A549 (cell line): ENCODE measurements at regions not wholly inside any gene's neighbourhood (a gene's known extent, or its start where the extent isn't known, plus 50 kb on each side); places are given as distances from the start of the nearest gene placed in this dataset.

Source experiments
- ATAC-seq, 2 experiments: fragments of 200-7000 bp in 1 of 2; fragments of >200 bp in 1 of 2; cut with Nextera tagmentation in 1 of 2; cut with Tn5 transposase in 1 of 2; 3 replicates each; pipeline versions ENCODE4 v1.8.0 to v1.9.1; 2018 to 2020; ENCODE audit warnings: mild to moderate bottlenecking in 1 of 2, moderate library complexity in 1 of 2
- CTCF ChIA-PET: fragments of 300-600 bp; sonication (Branson Sonifier 250); formaldehyde crosslinking; extraction: SDS; loops from one replicate; lab custom pipeline; 2021; ENCODE audit warnings: antibody characterized with exemption, inconsistent platforms; lab: Yijun Ruan, JAX
- POLR2A ChIA-PET: fragments of 350-600 bp; formaldehyde crosslinking; extraction: SDS; loops from one replicate; lab custom pipeline; 2021; ENCODE audit warnings: antibody characterized with exemption, inconsistent platforms; lab: Yijun Ruan, JAX
- DNase-seq, 2 experiments: peaks; one replicate each; pipeline versions ENCODE4 v3.0.0 to v3.0.0-alpha.2; 2011 to 2016; ENCODE audit warnings: low read depth in 1 of 2, low spot score in 1 of 2
- FAIRE-seq: peaks from 2 replicates; lab custom pipeline; 2011; peaks lifted over from hg19 to GRCh38; lab: Jason Lieb, UNC
- H3K27ac ChIP-seq, 2 experiments: fragments of >200 bp; sonication (Bioruptor Twin); formaldehyde crosslinking; 3 replicates each; pipeline ENCODE4 v1.5.1; 2016 to 2017
- H3K4me1 ChIP-seq: fragments of >200 bp; sonication (Bioruptor Twin); formaldehyde crosslinking; 3 replicates; pipeline ENCODE4 v1.6.1; 2016
- H3K4me2 ChIP-seq: fragments of >200 bp; sonication (Bioruptor Twin); formaldehyde crosslinking; 3 replicates; pipeline ENCODE4 v1.6.1; 2016
- H3K4me3 ChIP-seq: fragments of >200 bp; sonication (Bioruptor Twin); formaldehyde crosslinking; 3 replicates; pipeline ENCODE4 v1.5.1; 2016
- H3K9me3 ChIP-seq: fragments of >200 bp; sonication (Bioruptor Twin); formaldehyde crosslinking; 3 replicates; pipeline ENCODE4 v1.6.1; 2016
- BHLHE40 ChIP-seq: IDR thresholded peaks from 2 replicates; pipeline ENCODE4 v1.6.1; 2012; ENCODE audit warnings: low read depth, low read length, inconsistent platforms
- CBX8 ChIP-seq: fragments of 200-600 bp; sonication (generic); IDR thresholded peaks from 2 replicates; pipeline ENCODE4 v1.6.1; 2016
- CHD2 ChIP-seq: fragments of 150-350 bp; IDR thresholded peaks from 2 replicates; pipeline ENCODE4 v1.6.1; 2014; ENCODE audit warnings: low read length; ENCODE audit not compliant: partially characterized antibody
- EHF ChIP-seq: fragments of 250-450 bp; sonication (Bioruptor Pico); IDR thresholded peaks from 2 replicates; pipeline ENCODE4 v1.5.0; 2020; ENCODE audit warnings: mild to moderate bottlenecking
- ESRRA ChIP-seq: fragments of 150-350 bp; IDR thresholded peaks from 2 replicates; pipeline ENCODE4 v1.6.1; 2014; ENCODE audit warnings: mild to moderate bottlenecking, low read length, borderline replicate concordance
- FOXS1 ChIP-seq: fragments of 250-450 bp; sonication (Bioruptor Pico); IDR thresholded peaks from 2 replicates; pipeline ENCODE4 v1.5.0; 2020; ENCODE audit warnings: mild to moderate bottlenecking, moderate library complexity
- MAZ ChIP-seq: fragments of 150-350 bp; IDR thresholded peaks from 2 replicates; pipeline ENCODE4 v1.6.1; 2014; ENCODE audit warnings: antibody characterized with exemption, low read depth, low read length, borderline replicate concordance
- RCOR1 ChIP-seq: fragments of 150-350 bp; IDR thresholded peaks from 2 replicates; pipeline ENCODE4 v1.6.1; 2014; ENCODE audit warnings: antibody characterized with exemption, low read length, low read depth
- ZFP36 ChIP-seq: fragments of 450-650 bp; IDR thresholded peaks from 2 replicates; pipeline ENCODE4 v1.6.1; 2014; ENCODE audit warnings: borderline replicate concordance; ENCODE audit not compliant: partially characterized antibody
- ZSCAN20 ChIP-seq: fragments of 250-450 bp; sonication (Bioruptor Pico); IDR thresholded peaks from 2 replicates; pipeline ENCODE4 v1.8.0; 2022; ENCODE audit warnings: mild to moderate bottlenecking, moderate library complexity
- WGBS: methylation state at CpG from one replicate; pipeline ENCODE4 v1.1.6; 2017; ENCODE audit errors: missing lambda C conversion rate; 5-methylcytosine and 5-hydroxymethylcytosine counted together
- TF ChIP-seq, protein P1 (sequence below): IDR thresholded peaks from 2 replicates; pipeline ENCODE4 v1.6.1; 2012; ENCODE audit warnings: low read depth, borderline replicate concordance

DNA sequence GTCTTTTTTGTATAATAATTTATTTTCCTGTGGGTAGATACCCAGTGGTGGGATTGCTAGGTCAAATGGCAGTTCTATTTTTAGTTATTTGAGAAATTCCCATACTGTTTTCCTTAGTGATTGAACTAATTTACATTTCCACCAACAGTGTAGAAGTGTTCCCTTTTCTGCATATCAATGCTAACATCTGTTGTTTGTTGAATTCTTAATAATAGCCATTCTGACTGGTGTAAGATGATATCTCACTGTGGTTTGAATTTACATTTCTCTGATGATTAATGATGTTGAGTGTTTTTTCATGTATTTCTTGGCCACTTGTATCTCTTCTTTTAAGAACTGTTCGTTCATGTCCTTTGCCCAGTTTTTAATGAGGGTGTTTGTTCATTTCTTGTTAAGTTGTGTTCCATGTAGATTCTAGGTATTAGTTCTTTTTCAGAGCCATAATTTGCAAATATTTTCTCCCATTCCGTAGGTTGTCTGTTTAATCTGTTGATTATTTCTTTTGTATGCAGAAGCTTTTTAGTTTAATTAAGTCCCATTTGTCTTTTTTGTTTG lies 713.3 kb upstream of the EPHA6 start:
- Histone ChIP-seq H3K4me2 (no peak overlapping the region), H3K4me1 (no peaks in the 10 kb centered on the region), H3K4me3 (no peak overlapping the region), H3K27ac (no peak overlapping the region), H3K9me3 (no peaks in the 10 kb centered on the region)
- ChIA-PET POLR2A (no interaction called here), CTCF (no interaction called here)
- no peak for DNase-seq
- no peak for FAIRE-seq
- TF ChIP-seq EHF (CRISPR knock-in tag) (no peak), ESRRA (no peak), CBX8 (no peak), CHD2 (no peak), ZSCAN20 (CRISPR knock-in tag) (no peak), FOXS1 (CRISPR knock-in tag) (no peak), BHLHE40 (no peak)
- TF ChIP-seq, protein P1, sequence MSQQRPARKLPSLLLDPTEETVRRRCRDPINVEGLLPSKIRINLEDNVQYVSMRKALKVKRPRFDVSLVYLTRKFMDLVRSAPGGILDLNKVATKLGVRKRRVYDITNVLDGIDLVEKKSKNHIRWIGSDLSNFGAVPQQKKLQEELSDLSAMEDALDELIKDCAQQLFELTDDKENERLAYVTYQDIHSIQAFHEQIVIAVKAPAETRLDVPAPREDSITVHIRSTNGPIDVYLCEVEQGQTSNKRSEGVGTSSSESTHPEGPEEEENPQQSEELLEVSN, result no peak
- 4% methylated on average over 2 of the region's 2 CpGs for WGBS
- ATAC-seq, result no peak

- no peaks in the 10 kb centered on the region for H3K4me1 ChIP-seq
- no peak overlapping the region for H3K27ac ChIP-seq
- no peak for DNase-seq
- CTCF ChIA-PET, result no interaction called here
- no peak overlapping the region for H3K4me3 ChIP-seq
- TF ChIP-seq ZFP36, result no peak
- TF ChIP-seq MAZ, result no peak
- TF ChIP-seq RCOR1, result no peak
- ATAC-seq, result no peak
- no peak for FAIRE-seq
- no peak overlapping the region for H3K4me2 ChIP-seq
- POLR2A ChIA-PET, result no interaction called here
- 14% methylated on average over 2 of the region's 2 CpGs for WGBS
- no peaks in the 10 kb centered on the region for H3K9me3 ChIP-seq
Observed at GRCh38 chr3:96106701-96107100, 707.7 kb upstream of the EPHA6 start.
